B cell (primary cell): ENCODE measurements at regions not wholly inside any gene's neighbourhood (a gene's known extent, or its start where the extent isn't known, plus 50 kb on each side); places are given as distances from the start of the nearest gene placed in this dataset.

ENCODE experiments used
- ATAC-seq: fragments of 200-7000 bp; cut with Tn5 transposase; one replicate; pipeline ENCODE4 v1.10.0; 2021; ENCODE audit warnings: low read depth, mild to moderate bottlenecking, moderate number of reproducible peaks, moderate library complexity
- CTCF ChIA-PET: fragments of 350-600 bp; sonication (Branson Sonifier 250); formaldehyde crosslinking; loops from one replicate; lab custom pipeline; 2021; ENCODE audit warnings: antibody characterized with exemption, inconsistent platforms; lab: Charles Lee
- POLR2A ChIA-PET: fragments of 350-600 bp; sonication (Branson Sonifier 250); formaldehyde crosslinking; loops from one replicate; lab custom pipeline; 2021; ENCODE audit warnings: antibody characterized with exemption; lab: Charles Lee
- DNase-seq: peaks from one replicate; pipeline ENCODE4 v3.0.0; 2013
- H2AFZ ChIP-seq: 2 replicates; pipeline ENCODE4 v1.6.1; 2012; ENCODE audit warnings: mild to moderate bottlenecking, low read depth, low read length; ENCODE audit not compliant: insufficient read depth, poor library complexity, severe bottlenecking
- H3K27ac ChIP-seq, 2 donors: 1 replicate in 1 of 2; 2 replicates in 1 of 2; pipeline ENCODE4 v1.5.1; 2012 to 2013; ENCODE audit warnings: low read length in 2 of 2, mild to moderate bottlenecking in 2 of 2, moderate library complexity in 1 of 2
- H3K27me3 ChIP-seq, 4 experiments: fragments of 200-600 bp in 1 of 4; sonication (generic) in 1 of 4; replicated peaks in 1 of 4; 1 replicate in 2 of 4; 2 replicates in 2 of 4; pipeline versions ENCODE4 v1.6.1 to v1.7.0; 2013 to 2016; ENCODE audit warnings: low read length in 3 of 4, mild to moderate bottlenecking in 2 of 4, mixed read lengths in 1 of 4, moderate library complexity in 1 of 4; ENCODE audit not compliant: insufficient read depth in 4 of 4, control insufficient read depth in 3 of 4; ENCODE audit errors: control extremely low read depth in 1 of 4
- H3K36me3 ChIP-seq, 2 experiments: replicated peaks in 1 of 2; 1 replicate in 1 of 2; 2 replicates in 1 of 2; pipeline versions ENCODE4 v1.6.1 to v1.7.1; 2013; ENCODE audit warnings: low read length in 1 of 2; ENCODE audit not compliant: insufficient read depth in 2 of 2, control insufficient read depth in 1 of 2; ENCODE audit errors: control extremely low read depth in 1 of 2, extremely low read depth in 1 of 2
- H3K4me1 ChIP-seq, 2 donors: fragments of 200-600 bp in 1 of 2; sonication (generic) in 1 of 2; 1 replicate in 1 of 2; 2 replicates in 1 of 2; pipeline versions ENCODE4 v1.5.1 to v1.6.1; 2013 to 2017; ENCODE audit warnings: low read length in 2 of 2; ENCODE audit not compliant: control insufficient read depth in 2 of 2, insufficient read depth in 2 of 2
- H3K4me2 ChIP-seq: replicated peaks from 2 replicates; pipeline ENCODE3; 2012; ENCODE audit warnings: mild to moderate bottlenecking, low read depth, low read length; ENCODE audit not compliant: poor library complexity, severe bottlenecking
- H3K4me3 ChIP-seq, 5 experiments: fragments of 200-600 bp in 1 of 5; sonication (generic) in 1 of 5; 1 replicate in 3 of 5; 2 replicates in 2 of 5; pipeline versions ENCODE4 v1.5.1 to v1.7.0; 2011 to 2016; ENCODE audit warnings: low read length in 4 of 5, mild to moderate bottlenecking in 4 of 5, low read depth in 2 of 5, control low read depth in 1 of 5, moderate library complexity in 1 of 5; ENCODE audit not compliant: insufficient read depth in 1 of 5; ENCODE audit errors: control extremely low read depth in 1 of 5, extremely low read depth in 1 of 5
- H3K79me2 ChIP-seq: fragments of 200-600 bp; sonication (generic); one replicate; pipeline ENCODE4 v1.6.0; 2016; ENCODE audit warnings: low read length; ENCODE audit not compliant: control insufficient read depth, insufficient read depth
- H3K9ac ChIP-seq: fragments of 200-600 bp; sonication (generic); 2 replicates; pipeline ENCODE4 v1.6.1; 2017; ENCODE audit warnings: mild to moderate bottlenecking, low read length, moderate library complexity
- H3K9me3 ChIP-seq, 3 donors: one replicate each; pipeline versions ENCODE4 v1.6.1 to v1.7.1; 2013; ENCODE audit warnings: low read length in 2 of 3; ENCODE audit not compliant: control insufficient read depth in 2 of 3, insufficient read depth in 1 of 3; ENCODE audit errors: control extremely low read depth in 1 of 3
- H4K20me1 ChIP-seq: 2 replicates; pipeline ENCODE4 v1.6.0; 2012; ENCODE audit warnings: mild to moderate bottlenecking, low read length; ENCODE audit not compliant: insufficient read depth, control insufficient read depth, poor library complexity, severe bottlenecking
- H3K27ac Mint-ChIP-seq: one replicate; pipeline ENCODE4 v1.8.0; 2021; ENCODE audit warnings: mixed read lengths
- H3K27me3 Mint-ChIP-seq: one replicate; pipeline ENCODE4 v1.8.0; 2021; ENCODE audit warnings: mixed read lengths
- H3K4me1 Mint-ChIP-seq: one replicate; pipeline ENCODE4 v1.8.0; 2021; ENCODE audit warnings: mixed read lengths
- H3K4me3 Mint-ChIP-seq: one replicate; pipeline ENCODE4 v1.8.0; 2021; ENCODE audit warnings: mixed read lengths
- H3K9me3 Mint-ChIP-seq: one replicate; pipeline ENCODE4 v1.8.0; 2022; ENCODE audit warnings: mixed read lengths; ENCODE audit not compliant: insufficient read depth
- CTCF ChIP-seq: fragments of 200-600 bp; IDR thresholded peaks from one replicate; pipeline ENCODE4 v1.8.0; 2022; ENCODE audit warnings: antibody characterized with exemption, mild to moderate bottlenecking
- EZH2 ChIP-seq: IDR thresholded peaks from 2 replicates; pipeline ENCODE4 v1.6.1; 2012; ENCODE audit warnings: borderline replicate concordance, low read depth, mild to moderate bottlenecking, moderate library complexity, low read length; ENCODE audit not compliant: insufficient read depth, poor library complexity, severe bottlenecking
- WGBS: methylation state at CpG from one replicate; pipeline ENCODE4 v1.1.5; 2013; ENCODE audit warnings: missing lambda C conversion rate; ENCODE audit not compliant: insufficient coverage; 5-methylcytosine and 5-hydroxymethylcytosine counted together
- intact Hi-C: fragments of 100-400 bp; cut with micrococcal nuclease; formaldehyde crosslinking; loops from one replicate; pipeline ENCODE4 v1.10.0; 2022

GRCh38 chr7:51950813-51951212 is 634.2 kb upstream of the COBL start:
- intact Hi-C loops = no loop called here
- TF ChIP-seq EZH2 = no peak
- no peak for TF ChIP-seq CTCF
- no peaks in the 10 kb centered on the region for H3K27me3 ChIP-seq
- no peaks in the 10 kb centered on the region for H4K20me1 ChIP-seq
- 30% methylated on average over 2 of the region's 3 CpGs for WGBS
- Mint-ChIP-seq H3K4me1 (no peaks in the 10 kb centered on the region), H3K9me3 (peaks cover 5% of the 10 kb centered on the region), H3K27ac (no peak overlapping the region), H3K27me3 (no peaks in the 10 kb centered on the region), H3K4me3 (no peak overlapping the region)
- H3K79me2 ChIP-seq = no peaks in the 10 kb centered on the region
- no peak overlapping the region for H2AFZ ChIP-seq
- no peak overlapping the region for H3K27ac ChIP-seq
- ChIA-PET CTCF (no interaction called here), POLR2A (no interaction called here)
- H3K4me2 ChIP-seq = no peak overlapping the region
- ATAC-seq = no peak
- H3K4me3 ChIP-seq = no peak overlapping the region
- H3K4me1 ChIP-seq = no peaks in the 10 kb centered on the region
- H3K9me3 ChIP-seq = peaks cover 0 to 9% (median 0%) of the 10 kb centered on the region in 3 donors
- H3K9ac ChIP-seq = no peak overlapping the region
- no peak for DNase-seq
- no peaks in the 10 kb centered on the region for H3K36me3 ChIP-seq

DNA sequence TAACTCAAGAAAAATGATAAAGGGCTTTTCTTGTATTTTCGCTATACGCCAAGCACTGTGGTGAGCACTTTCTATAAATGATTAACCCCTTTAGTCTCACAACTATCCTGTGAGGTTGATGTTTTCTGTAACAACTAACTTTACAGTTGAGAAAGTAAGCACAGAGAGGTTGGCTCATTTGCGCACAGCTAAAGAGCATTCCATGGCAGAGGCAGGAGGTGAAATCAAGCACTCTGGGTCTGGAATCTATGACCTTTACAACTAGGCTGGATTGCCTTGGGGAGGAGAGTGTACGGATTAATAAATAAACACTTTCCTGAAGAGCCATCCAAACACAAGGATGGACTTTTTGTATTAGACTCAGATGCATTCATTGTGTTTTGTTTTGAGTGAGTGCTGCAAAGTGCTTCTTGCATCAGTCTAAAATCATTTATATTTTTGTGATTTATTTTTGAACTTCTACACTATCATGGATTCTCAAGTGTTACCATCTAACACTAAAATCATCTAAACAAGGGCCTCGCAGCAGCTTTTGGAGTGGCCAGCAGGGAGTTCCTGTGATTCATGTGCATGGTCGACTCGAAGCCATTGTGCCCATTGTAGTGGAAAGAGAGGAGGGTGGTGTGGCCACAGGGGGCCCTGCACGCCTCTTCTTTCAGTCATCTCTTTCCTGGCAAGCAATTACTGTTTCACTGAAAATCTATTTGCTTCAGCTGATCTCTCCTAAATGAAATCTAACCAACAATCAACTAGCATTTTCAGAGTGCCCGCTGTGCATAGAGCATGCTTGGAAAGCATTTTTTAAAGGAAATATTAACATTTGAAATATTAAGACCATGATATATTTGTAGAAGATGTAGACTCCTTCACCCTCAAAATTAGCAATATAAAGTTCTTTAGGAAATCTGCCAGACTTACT is 633.4 kb upstream of the COBL start:
- no peak overlapping the region for H3K9ac ChIP-seq
- CTCF ChIA-PET = no interaction called here
- no peaks in the 10 kb centered on the region for H3K36me3 ChIP-seq
- Mint-ChIP-seq H3K4me1 (no peaks in the 10 kb centered on the region), H3K27me3 (no peaks in the 10 kb centered on the region), H3K9me3 (peaks cover 10% of the 10 kb centered on the region), H3K4me3 (no peak overlapping the region), H3K27ac (no peak overlapping the region)
- ATAC-seq (no peak), DNase-seq (no peak)
- H3K27me3 ChIP-seq = no peaks in the 10 kb centered on the region
- POLR2A ChIA-PET = no interaction called here
- H3K4me2 ChIP-seq = no peak overlapping the region
- H2AFZ ChIP-seq = no peak overlapping the region
- TF ChIP-seq CTCF = no peak
- no peak for TF ChIP-seq EZH2
- H3K79me2 ChIP-seq = no peaks in the 10 kb centered on the region
- no CpG with 5 or more reads among the region's 9 CpGs for WGBS
- H3K9me3 ChIP-seq = peaks cover 0 to 9% (median 0%) of the 10 kb centered on the region in 3 donors
- H4K20me1 ChIP-seq = no peaks in the 10 kb centered on the region
- H3K27ac ChIP-seq = no peak overlapping the region
- no peaks in the 10 kb centered on the region for H3K4me1 ChIP-seq
- no peak overlapping the region for H3K4me3 ChIP-seq
- intact Hi-C loops = no loop called here
